ENCODE measurements at regions not wholly inside any gene's neighbourhood (a gene's known extent, or its start where the extent isn't known, plus 50 kb on each side); places are given as distances from the start of the nearest gene placed in this dataset.
A peak's percentile ranks its signal among the peaks of the same experiment; 100 is the strongest.

DNA sequence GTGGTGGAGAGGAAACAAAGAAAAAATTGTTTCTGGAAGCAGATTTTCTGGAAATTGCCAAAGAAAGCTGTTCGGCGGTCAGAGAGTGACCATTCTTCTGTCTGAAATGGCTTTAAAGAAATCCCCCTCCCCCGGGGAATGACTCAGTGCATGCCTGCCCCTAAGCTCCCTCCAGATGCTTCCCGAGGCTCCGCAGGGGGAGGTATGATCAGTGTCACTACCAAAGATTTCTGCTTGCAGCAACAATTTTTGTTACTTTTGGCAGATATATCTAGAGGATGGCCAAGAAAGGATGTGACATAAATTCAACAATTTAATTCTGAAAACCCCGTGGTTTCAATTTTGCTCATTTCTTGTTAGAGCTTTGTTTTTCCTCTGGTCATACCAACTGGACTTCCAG is 163.9 kb downstream of the JCAD start (continued):
- TF ChIP-seq MXI1 (IDR thresholded peaks at IDR 0.05; ENCODE audit: low read depth, low read length), result no peak
- TF ChIP-seq EZH2phosphoT487 (IDR thresholded peaks at IDR 0.05; ENCODE audit: borderline replicate concordance, low read depth), result no peak
- TF ChIP-seq ELF1 (IDR thresholded peaks at IDR 0.05), result no peak
- peak; percentile 49; the same call in 1 of the 2 replicates for TF ChIP-seq MEF2A (IDR thresholded peaks at IDR 0.05; ENCODE audit: borderline replicate concordance, low read depth)
- TF ChIP-seq CHD2 (IDR thresholded peaks at IDR 0.05; ENCODE audit: low read length, partially characterized antibody), result no peak
- peak; percentile 88 for TF ChIP-seq NFIC (IDR thresholded peaks at IDR 0.05; ENCODE audit: borderline replicate concordance)
- TF ChIP-seq, protein P1, sequence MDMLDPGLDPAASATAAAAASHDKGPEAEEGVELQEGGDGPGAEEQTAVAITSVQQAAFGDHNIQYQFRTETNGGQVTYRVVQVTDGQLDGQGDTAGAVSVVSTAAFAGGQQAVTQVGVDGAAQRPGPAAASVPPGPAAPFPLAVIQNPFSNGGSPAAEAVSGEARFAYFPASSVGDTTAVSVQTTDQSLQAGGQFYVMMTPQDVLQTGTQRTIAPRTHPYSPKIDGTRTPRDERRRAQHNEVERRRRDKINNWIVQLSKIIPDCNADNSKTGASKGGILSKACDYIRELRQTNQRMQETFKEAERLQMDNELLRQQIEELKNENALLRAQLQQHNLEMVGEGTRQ (IDR thresholded peaks at IDR 0.05; ENCODE audit: borderline replicate concordance, low read depth, low read length), result no peak
- TF ChIP-seq NRF1 (IDR thresholded peaks at IDR 0.05; ENCODE audit: low read depth, low read length), result no peak
- TF ChIP-seq RXRA (IDR thresholded peaks at IDR 0.05; ENCODE audit: borderline replicate concordance, low read depth), result peak; percentile 33; the same call in 1 of the 2 replicates
- TF ChIP-seq SIN3A (IDR thresholded peaks at IDR 0.05; ENCODE audit: borderline replicate concordance, low read depth, low read length), result 0 out of 2 replicates have a peak, but pooled peaks have one; percentile 54

DNA sequence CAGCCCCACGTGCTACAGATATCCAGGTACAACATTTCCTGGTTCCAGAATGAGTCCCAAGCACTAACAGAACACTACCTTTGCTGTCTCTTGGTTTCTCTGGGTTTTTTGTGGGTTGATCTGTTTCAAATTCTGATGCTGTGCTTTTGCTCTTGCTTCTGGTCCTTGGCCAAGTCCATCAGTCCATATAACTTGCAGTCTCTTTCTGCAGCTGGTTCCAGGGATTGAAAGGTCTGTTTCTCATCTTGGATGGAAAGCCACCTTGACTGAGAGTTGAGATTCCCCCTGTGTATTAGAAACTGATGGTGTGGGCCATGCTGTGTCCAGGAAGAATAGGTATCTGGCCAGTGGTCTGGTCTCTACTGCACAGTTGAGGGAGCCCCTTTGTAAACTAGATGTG is 171.1 kb downstream of the JCAD start:
- 65% methylated on average over 1 of the region's 1 CpG for WGBS (ENCODE audit: low lambda C conversion rate)
- no peak overlapping the region for H3K9ac ChIP-seq
- H4K20me1 ChIP-seq (ENCODE audit: insufficient read depth), result no peaks in the 10 kb centered on the region
- 0 out of 2 replicates have a peak, but pooled peaks cover under 1% of the 10 kb centered on the region for H3K9me3 ChIP-seq
- no peak for DNase-seq
- no peak overlapping the region for H3K4me3 ChIP-seq (ENCODE audit: low read depth in 2 of 2, low read length in 1 of 2)
- TF ChIP-seq FOSL2 (IDR thresholded peaks at IDR 0.05; ENCODE audit: borderline replicate concordance, low read depth) (no peak), JUND (IDR thresholded peaks at IDR 0.05) (no peak), MEF2A (IDR thresholded peaks at IDR 0.05; ENCODE audit: borderline replicate concordance, low read depth) (no peak), NRF1 (IDR thresholded peaks at IDR 0.05; ENCODE audit: low read depth, low read length) (no peak), TCF12 (IDR thresholded peaks at IDR 0.05) (no peak), SIN3A (IDR thresholded peaks at IDR 0.05; ENCODE audit: borderline replicate concordance, low read depth, low read length) (no peak), ELF1 (IDR thresholded peaks at IDR 0.05) (no peak), EP300 (IDR thresholded peaks at IDR 0.05; ENCODE audit: borderline replicate concordance in 1 of 2, low read depth in 1 of 2, low read length in 1 of 2) (no peak), YY1 (IDR thresholded peaks at IDR 0.05; ENCODE audit: low read depth) (no peak), NFIC (IDR thresholded peaks at IDR 0.05; ENCODE audit: borderline replicate concordance) (no peak)
- no peak overlapping the region for H3K27ac ChIP-seq (ENCODE audit: low read depth in 2 of 2, low read length in 1 of 2)
- H3K36me3 ChIP-seq (replicated peaks in 1 of 2; ENCODE audit: control insufficient read depth in 1 of 2, insufficient read depth in 2 of 2, low read length in 1 of 2), result no peaks in the 10 kb centered on the region
- no peaks in the 10 kb centered on the region for H3K9me2 ChIP-seq
- CTCF ChIA-PET, result interaction anchor here (1.4 kb wide), 1 partner anchor 112 kb away, joined by 3 read pairs; no protein-coding TSS in a partner anchor
- no peaks in the 10 kb centered on the region for H3K79me2 ChIP-seq (ENCODE audit: insufficient read depth)
- H3K4me2 ChIP-seq, result no peak overlapping the region
- H2AFZ ChIP-seq (ENCODE audit: low read depth), result no peak overlapping the region
- H3F3A ChIP-seq (replicated peaks; ENCODE audit: insufficient read depth), result no peaks in the 10 kb centered on the region
- H3K4me1 ChIP-seq (ENCODE audit: control insufficient read depth in 1 of 2, insufficient read depth in 2 of 2, low read depth in 1 of 2, low read length in 1 of 2), result no peaks in the 10 kb centered on the region
- H3K27me3 ChIP-seq (ENCODE audit: insufficient read depth), result no peaks in the 10 kb centered on the region
- POLR2A ChIA-PET, result no interaction called here

DNA sequence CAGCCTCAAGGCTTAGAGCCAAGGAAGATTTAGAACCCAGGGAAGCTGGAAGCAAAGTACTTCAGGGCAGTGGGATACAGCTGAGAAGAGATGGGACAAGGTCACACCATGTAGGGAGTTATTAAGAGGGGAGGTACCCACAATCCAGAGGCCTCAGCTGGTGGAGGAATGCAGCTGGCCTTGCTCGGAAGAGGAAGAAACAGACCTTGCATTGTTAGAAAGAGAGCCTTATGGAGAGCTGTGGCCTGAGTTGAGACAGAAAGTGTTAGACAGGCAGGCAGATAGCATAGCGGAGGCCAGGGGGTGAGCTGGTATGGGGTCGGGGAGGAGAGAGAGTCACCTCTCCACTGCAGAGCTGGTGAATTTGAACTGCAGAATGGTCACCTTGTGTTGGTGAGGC is 173.1 kb downstream of the JCAD start:
- Histone ChIP-seq H2AFZ (ENCODE audit: low read depth) (no peak overlapping the region), H3K27me3 (ENCODE audit: insufficient read depth) (no peaks in the 10 kb centered on the region), H3F3A (replicated peaks; ENCODE audit: insufficient read depth) (no peaks in the 10 kb centered on the region), H3K4me3 (ENCODE audit: low read depth in 2 of 2, low read length in 1 of 2) (no peak overlapping the region), H3K27ac (ENCODE audit: low read depth in 2 of 2, low read length in 1 of 2) (no peak overlapping the region), H3K36me3 (replicated peaks in 1 of 2; ENCODE audit: control insufficient read depth in 1 of 2, insufficient read depth in 2 of 2, low read length in 1 of 2) (no peaks in the 10 kb centered on the region), H3K79me2 (ENCODE audit: insufficient read depth) (no peaks in the 10 kb centered on the region), H4K20me1 (ENCODE audit: insufficient read depth) (no peaks in the 10 kb centered on the region), H3K9ac (no peak overlapping the region), H3K9me3 (no peaks in the 10 kb centered on the region), H3K4me2 (no peak overlapping the region), H3K9me2 (no peaks in the 10 kb centered on the region), H3K4me1 (ENCODE audit: control insufficient read depth in 1 of 2, insufficient read depth in 2 of 2, low read depth in 1 of 2, low read length in 1 of 2) (no peaks in the 10 kb centered on the region)
- ChIA-PET POLR2A (no interaction called here), CTCF (interaction anchor here (1.6 kb wide), 1 partner anchor 10 kb away, joined by 3 read pairs; no protein-coding TSS in a partner anchor)
- DNase-seq, result no peak
- no peak for TF ChIP-seq RXRA (IDR thresholded peaks at IDR 0.05; ENCODE audit: borderline replicate concordance, low read depth)
- WGBS (ENCODE audit: low lambda C conversion rate), result 84% methylated on average over 3 of the region's 3 CpGs

Measured in SK-N-SH (cell line).